ENCODE measurements at regions not wholly inside any gene's neighbourhood (a gene's known extent, or its start where the extent isn't known, plus 50 kb on each side); places are given as distances from the start of the nearest gene placed in this dataset.
"Not testable (repeated sequence)": the region's sequence is repeated elsewhere in the genome, so short reads cannot be mapped to it uniquely, and the experiment has no call there.

- DNase-seq: no peak
Measured at GRCh38 chr14:38400751-38401150, 144.9 kb upstream of the CLEC14A start.

DNA sequence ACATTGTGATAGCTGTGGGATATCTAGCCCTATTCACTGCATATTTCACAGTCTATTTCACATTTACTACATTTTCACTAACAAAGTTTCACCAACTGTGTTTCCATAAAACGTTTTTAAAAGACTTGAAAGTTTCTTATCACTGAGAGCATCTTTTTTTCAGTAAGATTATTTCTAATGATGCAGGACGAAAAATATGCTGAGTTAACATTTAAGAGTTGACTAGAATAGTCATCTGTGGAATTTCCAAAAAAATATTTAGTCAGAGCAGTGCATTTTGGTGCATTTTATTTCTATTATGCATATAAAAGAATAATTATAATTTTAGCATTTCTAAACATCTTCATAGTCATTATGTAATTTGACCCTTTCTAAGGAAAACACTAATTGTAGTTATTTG, 143.8 kb upstream of the CLEC14A start:
- no peak for DNase-seq

GRCh38 chr14:38394767-38395166, 138.9 kb upstream of the CLEC14A start:
- no peak for DNase-seq

DNA sequence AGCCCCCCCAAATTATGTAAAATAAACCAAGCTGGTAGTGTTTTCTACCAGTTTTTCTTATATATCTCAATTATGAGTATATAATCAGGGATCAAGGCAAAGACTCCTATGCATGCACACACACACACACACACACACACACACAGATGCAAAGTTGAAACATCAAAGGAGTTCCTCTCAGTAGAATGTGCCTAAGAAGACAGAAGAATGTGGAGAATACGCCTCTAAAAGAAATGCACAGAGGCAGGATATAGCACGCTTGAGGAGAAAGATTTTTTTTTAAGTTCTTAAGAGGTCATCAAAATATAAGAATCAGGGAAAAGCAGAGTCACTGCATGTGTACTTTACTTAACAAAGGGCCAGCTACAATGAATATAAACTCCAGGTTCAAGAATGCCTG, 138.2 kb upstream of the CLEC14A start:
- no peak for DNase-seq

DNA sequence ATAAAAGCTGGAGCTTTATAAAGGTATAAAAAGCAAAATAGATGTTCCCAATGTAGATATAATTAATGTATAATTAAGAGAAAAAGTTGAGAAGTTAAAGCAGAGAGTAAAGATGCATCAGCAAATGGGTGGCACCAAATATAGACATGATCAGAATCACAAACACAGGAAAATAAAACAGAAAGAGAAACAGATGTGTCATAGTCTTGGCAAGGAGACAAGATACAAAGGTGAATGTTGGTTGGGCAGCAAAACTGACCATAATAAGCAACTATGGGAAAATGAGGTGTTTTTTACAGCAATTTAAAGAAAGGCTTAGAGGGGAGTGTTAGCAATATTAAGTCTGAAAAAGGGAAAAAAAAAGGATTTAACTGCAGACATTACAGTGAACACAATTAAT, 135.4 kb upstream of the CLEC14A start:
- DNase-seq: no peak

DNA sequence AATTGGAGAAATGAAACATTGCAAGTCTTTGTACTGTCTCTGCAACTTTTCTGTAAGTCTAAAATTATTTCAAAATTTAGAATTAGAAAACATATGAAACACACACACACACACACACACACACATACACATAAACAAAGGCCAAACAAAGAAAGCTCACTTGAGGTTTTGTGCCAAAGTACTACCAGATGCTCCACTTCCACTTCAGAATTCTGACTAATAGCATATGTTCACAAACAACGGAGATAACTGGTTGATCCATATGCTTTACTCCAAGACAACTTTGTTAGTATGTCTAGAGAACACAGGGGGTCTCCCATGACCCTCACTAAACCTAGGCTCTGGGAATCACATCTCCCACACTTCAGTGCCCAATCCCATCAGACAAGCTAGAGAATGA, 133.8 kb upstream of the CLEC14A start:
- DNase-seq: no peak

- peak in 1 of 2 donors; percentile 7 for DNase-seq
Measured at GRCh38 chr14:38387821-38388220, 131.9 kb upstream of the CLEC14A start.

- DNase-seq: no peak
Measured at GRCh38 chr14:38385836-38386235, 129.9 kb upstream of the CLEC14A start.

DNA sequence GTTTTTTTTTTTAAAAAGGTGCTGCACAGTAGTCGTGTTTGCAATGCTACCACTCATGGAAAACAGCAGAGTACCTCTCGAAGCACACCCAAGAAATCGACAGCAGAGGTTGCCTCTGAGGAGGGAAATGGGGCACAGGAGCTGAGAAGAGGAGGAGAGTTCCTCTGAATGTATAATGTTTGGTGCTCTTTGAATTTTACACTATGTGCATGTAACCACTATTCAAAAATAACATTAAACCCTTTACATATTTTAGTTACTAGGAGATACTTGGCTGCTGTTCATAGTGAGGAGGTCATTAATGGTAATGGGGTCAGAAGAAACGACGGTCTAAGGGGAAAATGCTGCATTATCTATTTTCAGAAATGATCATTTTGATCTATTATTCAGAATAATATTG, 129.4 kb upstream of the CLEC14A start:
- DNase-seq: no peak

DNA sequence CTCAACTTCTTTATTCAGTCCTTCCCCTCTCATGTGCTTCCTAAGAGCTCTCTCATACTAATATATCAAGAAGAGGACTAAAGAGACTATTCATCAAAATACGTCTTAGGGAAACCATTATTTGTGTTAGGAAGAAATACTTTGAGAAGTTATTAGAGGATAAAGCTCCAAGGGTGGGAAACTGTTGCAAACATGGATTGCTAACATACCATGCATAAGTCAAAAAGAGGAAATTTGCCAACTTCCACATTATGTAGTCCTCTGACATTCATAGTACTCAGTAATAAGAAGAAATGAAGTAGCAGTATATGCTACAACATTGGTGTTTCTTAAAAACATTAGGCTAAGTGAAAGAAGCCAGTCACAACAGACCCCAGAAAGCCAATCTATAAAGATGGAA, 128.8 kb upstream of the CLEC14A start:
- no peak for DNase-seq

DNA sequence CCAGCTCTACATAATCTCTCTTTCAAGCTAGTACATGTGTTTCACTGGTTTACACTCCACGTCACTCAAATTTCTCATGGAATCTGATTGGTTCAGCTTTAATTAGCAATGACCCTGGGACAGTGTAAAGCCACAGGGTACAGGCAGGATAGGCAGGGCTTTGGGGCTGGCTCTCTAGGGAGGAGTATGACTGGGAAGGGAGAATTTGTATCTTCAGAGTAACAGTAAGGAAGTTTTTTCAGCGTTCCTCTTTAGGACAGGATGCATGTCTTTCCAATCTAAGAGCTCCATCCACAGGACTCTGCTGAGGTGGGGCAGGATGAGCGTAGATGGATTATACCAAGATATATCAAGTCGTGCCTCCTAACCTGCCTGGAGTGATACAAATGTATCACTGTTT, 112.0 kb upstream of the CLEC14A start:
- DNase-seq: no peak

DNA sequence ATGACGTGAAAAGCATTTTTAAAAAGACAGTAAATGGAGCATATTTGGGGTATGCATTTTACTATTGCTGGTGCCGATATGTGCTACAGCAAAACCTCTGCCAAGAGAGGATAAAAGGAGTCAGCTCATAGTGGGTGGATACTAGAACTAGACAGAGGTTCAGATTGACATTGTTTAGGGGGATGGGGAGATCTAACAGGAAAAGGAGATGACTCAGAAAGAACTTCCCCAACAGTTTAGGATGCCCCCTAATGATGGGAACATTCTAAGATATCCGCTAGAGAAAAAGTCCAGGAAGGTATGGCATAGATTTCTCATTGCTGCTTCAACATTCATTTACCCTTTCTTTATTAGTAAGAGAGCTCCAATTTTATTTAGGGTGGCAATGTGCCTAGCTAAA, 110.5 kb upstream of the CLEC14A start:
- no peak for DNase-seq

GRCh38 chr14:38363217-38363616, 107.3 kb upstream of the CLEC14A start:
- no peak for DNase-seq

- DNase-seq: no peak
Measured at GRCh38 chr14:38357557-38357956, 101.7 kb upstream of the CLEC14A start.

GRCh38 chr14:38355473-38355872, 99.6 kb upstream of the CLEC14A start:
- not testable (repeated sequence) for DNase-seq

DNA sequence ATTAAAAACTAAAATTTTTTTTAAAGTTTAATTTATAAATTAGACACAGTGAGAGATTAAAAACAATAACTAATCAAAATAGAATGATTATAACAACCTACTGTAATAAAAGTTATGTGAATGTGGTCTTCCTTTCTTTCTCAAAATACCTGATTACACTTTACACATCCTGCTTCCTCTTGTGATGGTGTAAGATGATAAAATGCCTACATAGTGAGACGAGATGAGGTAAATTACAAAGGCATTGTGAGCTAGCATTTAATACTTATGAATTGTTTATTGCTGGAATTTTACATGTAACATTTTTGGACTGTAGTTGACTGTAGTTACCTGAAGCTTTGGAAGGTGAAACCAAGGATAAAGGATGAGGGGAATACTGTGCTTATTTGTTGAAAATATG, 94.2 kb upstream of the CLEC14A start:
- DNase-seq: no peak

- DNase-seq: no peak
Measured at GRCh38 chr14:38342803-38343202, 86.9 kb upstream of the CLEC14A start.

GRCh38 chr14:38339696-38340095, 83.8 kb upstream of the CLEC14A start:
- no peak for DNase-seq

- DNase-seq: no peak
Measured at GRCh38 chr14:38336298-38336697, 80.4 kb upstream of the CLEC14A start.

GRCh38 chr14:38330275-38330674, 74.4 kb upstream of the CLEC14A start:
- DNase-seq: no peak

DNA sequence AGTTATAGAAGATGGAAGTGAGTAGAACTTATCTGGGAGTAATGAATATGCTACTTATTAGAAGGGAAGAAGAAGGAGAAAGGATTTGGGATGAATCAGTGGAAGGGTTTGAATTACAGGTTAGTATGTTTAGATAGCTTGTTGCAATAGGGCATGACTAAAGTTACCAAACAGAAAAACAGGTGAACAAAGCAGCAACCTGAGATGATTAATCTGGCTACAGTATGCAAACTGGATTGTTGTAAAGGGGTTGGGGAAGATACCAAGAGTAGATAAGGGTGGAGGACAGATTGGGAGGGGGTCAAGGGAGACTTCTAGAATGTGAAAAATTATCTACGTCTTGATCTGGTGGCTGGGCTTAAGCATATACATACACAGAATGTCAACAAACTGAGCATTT, 73.4 kb upstream of the CLEC14A start:
- no peak for DNase-seq

DNA sequence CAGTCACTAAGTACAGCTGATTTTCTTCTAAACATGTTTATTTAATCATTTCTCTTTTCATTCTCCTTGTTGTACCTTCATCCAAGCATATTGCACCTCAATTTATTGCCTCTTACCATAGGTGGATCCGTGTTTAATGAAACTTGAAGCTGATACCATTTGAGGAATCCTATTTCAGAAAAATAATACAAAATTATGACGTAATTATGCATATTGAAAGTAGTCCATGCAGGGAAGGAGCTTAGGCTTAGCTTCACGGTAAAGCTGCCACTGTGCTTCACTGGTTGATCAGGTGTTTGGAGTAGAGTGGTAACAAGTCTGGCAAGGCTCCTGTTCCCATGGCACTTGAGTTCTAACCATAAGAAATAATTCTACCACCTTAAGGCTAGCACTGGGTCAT, 61.0 kb upstream of the CLEC14A start:
- no peak for DNase-seq

- no peak for DNase-seq
Measured at GRCh38 chr14:38311655-38312054, 55.8 kb upstream of the CLEC14A start.

GRCh38 chr14:38310420-38310995, 54.6 kb upstream of the CLEC14A start:
- no peak for DNase-seq

DNA sequence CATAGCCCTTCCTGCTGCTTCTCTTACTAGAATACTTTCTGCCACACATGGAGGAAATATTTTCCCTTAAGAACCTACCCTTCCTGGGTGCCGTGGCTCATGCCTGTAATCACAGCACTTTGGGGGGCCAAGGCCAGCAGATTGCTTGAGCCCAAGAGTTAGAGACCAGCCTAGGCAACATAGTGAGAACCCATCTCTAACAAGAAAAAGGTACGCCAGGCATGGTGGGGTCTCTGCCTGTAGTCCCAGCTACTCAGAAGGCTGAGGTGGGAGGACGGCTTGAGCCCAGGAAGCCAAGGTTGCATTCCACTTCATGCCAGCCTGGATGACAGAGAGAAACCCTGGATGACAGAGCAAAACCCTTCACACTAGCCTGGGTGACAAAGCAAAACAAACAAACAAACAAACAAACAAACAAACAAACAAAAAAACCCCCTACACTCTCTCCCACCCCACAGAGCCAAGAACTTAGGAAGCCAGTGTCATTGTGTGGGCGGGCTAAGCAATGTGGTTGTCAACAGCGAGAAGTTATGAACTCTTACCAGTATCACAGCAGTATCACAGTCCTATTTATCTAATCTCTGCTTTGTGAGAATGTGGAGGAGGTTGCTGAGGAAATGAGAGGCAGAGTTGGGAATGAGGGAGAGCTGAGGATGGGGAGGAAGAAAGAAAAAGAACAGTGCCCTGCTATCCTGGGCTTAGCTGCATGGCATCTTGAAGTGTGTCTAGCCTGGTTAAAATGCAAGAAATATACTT, 53.8 kb upstream of the CLEC14A start:
- DNase-seq: no peak
